Left lung (tissue), 4 donors: ENCODE measurements at regions not wholly inside any gene's neighbourhood (a gene's known extent, or its start where the extent isn't known, plus 50 kb on each side); places are given as distances from the start of the nearest gene placed in this dataset.

ENCODE experiments used
- ATAC-seq: fragments of 200-7000 bp; cut with Tn5 transposase; one replicate; pipeline ENCODE4 v1.9.1; 2020; ENCODE audit warnings: moderate library complexity
- DNase-seq, 4 donors: peaks; one replicate each; pipeline ENCODE4 v3.0.0-alpha.2; 2013 to 2020
- H3K27ac ChIP-seq, 2 donors: fragments of 200-600 bp; sonication (generic) in 1 of 2; one replicate each; pipeline versions ENCODE4 v1.5.0 to v1.8.0; 2020 to 2021
- H3K27me3 ChIP-seq, 2 donors: fragments of 200-600 bp; sonication (generic) in 1 of 2; one replicate each; pipeline versions ENCODE4 v1.5.0 to v1.8.0; 2020 to 2021
- H3K36me3 ChIP-seq, 2 donors: fragments of 200-600 bp; sonication (generic) in 1 of 2; one replicate each; pipeline versions ENCODE4 v1.5.0 to v1.8.0; 2020 to 2021
- H3K4me1 ChIP-seq, 2 donors: fragments of 200-600 bp; one replicate each; pipeline ENCODE4 v1.8.0; 2021
- H3K4me3 ChIP-seq, 2 donors: fragments of 200-600 bp; sonication (generic) in 1 of 2; one replicate each; pipeline versions ENCODE4 v1.5.0 to v1.8.0; 2020 to 2021; ENCODE audit warnings: mild to moderate bottlenecking in 1 of 2
- H3K9me3 ChIP-seq, 2 donors: fragments of 200-600 bp; sonication (generic) in 1 of 2; one replicate each; pipeline versions ENCODE4 v1.5.0 to v1.8.0; 2020 to 2021
- intact Hi-C, 2 donors: fragments of 100-400 bp; cut with DNase I; formaldehyde crosslinking; loops; one replicate each; pipeline versions ENCODE4 v1.11.2 to v1.14.2; 2022
- TF ChIP-seq, protein P1 (sequence below), 2 donors: fragments of 200-600 bp; sonication (generic) in 1 of 2; IDR thresholded peaks; one replicate each; pipeline versions ENCODE4 v1.5.0 to v1.8.0; 2021; ENCODE audit warnings: antibody characterized with exemption in 2 of 2
- donor health status: DM: no; HTN: yes; CAD: no.
- donor health status: DM: no; HTN: no; CAD: no.

DNA sequence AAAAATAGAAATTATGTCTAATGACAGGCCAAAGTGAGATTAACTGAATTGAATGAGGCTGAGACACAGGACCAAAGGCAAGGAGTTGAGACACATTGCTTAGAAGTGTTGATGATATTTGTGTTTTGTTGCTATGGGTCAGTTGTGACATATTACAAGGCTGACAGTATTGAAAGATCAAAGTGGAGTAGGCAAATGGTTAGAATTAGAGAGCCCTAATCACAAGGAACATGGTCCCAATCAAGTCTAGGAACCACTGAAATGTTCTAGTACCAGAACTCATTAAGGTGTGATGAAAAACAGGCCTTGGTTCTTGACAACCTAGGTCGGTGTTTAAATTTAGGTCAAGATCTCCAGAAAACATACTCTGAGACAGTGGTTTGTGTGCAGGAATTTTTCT is 896.3 kb upstream of the HS3ST1 start:
- DNase-seq (no peak), ATAC-seq (no peak)
- no peak overlapping the region for H3K4me3 ChIP-seq
- no peaks in the 10 kb centered on the region for H3K9me3 ChIP-seq
- no peaks in the 10 kb centered on the region for H3K27me3 ChIP-seq
- intact Hi-C loops: no loop called here
- no peak overlapping the region for H3K27ac ChIP-seq
- H3K4me1 ChIP-seq: no peaks in the 10 kb centered on the region
- no peaks in the 10 kb centered on the region for H3K36me3 ChIP-seq
- TF ChIP-seq, protein P1, sequence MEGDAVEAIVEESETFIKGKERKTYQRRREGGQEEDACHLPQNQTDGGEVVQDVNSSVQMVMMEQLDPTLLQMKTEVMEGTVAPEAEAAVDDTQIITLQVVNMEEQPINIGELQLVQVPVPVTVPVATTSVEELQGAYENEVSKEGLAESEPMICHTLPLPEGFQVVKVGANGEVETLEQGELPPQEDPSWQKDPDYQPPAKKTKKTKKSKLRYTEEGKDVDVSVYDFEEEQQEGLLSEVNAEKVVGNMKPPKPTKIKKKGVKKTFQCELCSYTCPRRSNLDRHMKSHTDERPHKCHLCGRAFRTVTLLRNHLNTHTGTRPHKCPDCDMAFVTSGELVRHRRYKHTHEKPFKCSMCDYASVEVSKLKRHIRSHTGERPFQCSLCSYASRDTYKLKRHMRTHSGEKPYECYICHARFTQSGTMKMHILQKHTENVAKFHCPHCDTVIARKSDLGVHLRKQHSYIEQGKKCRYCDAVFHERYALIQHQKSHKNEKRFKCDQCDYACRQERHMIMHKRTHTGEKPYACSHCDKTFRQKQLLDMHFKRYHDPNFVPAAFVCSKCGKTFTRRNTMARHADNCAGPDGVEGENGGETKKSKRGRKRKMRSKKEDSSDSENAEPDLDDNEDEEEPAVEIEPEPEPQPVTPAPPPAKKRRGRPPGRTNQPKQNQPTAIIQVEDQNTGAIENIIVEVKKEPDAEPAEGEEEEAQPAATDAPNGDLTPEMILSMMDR (IDR thresholded peaks at IDR 0.05): no peak

DNA sequence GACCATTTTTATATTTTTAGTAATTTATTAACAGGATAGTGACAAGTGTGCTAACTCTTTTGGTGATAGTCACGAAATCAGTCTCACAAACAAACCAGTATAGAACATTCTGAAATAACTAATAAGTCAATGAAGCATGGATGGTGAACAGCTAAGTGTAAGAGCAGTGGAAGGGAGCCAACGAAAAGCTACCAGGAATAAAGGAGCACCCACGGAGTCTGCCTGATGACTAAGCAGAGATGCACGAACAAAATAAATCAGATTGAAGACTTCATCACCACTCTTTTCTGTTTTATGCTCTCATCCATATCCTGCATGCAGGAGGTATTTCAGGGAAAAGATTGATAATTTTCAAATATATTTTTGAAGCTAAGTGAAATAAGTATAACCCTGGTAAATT is 891.1 kb upstream of the HS3ST1 start:
- intact Hi-C loops: no loop called here

DNA sequence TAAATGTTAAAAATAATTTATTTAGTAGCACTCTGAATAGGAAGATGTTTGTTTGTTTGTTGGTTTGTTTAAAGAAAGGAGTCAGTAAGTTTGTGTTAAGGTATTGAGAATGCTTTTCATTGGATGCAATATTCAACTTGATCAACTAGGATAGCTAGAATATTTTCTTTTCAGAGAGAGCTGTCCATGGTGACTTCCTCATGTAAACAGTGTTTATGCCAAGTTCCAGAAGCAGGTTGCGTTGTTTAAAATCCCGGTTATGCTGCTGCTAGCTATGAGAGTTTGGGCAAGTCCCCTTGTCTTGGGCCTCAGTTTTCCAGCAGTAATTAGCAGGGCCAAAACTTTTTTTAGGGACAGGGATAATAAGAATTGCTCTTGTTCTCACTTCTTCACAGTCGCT is 876.2 kb upstream of the HS3ST1 start:
- H3K27me3 ChIP-seq: no peaks in the 10 kb centered on the region
- H3K4me1 ChIP-seq: no peaks in the 10 kb centered on the region
- H3K4me3 ChIP-seq: no peak overlapping the region
- ATAC-seq (no peak), DNase-seq (peak in 1 of 4 donors; percentile 3)
- TF ChIP-seq, protein P1 (IDR thresholded peaks at IDR 0.05): no peak
- H3K27ac ChIP-seq: no peak overlapping the region
- H3K9me3 ChIP-seq: no peaks in the 10 kb centered on the region
- H3K36me3 ChIP-seq: no peaks in the 10 kb centered on the region
- intact Hi-C loops: no loop called here

More for the DNA sequence above, 891.1 kb upstream of the HS3ST1 start:
- DNase-seq (no peak), ATAC-seq (no peak)
- TF ChIP-seq, protein P1 (IDR thresholded peaks at IDR 0.05): no peak
- no peaks in the 10 kb centered on the region for H3K9me3 ChIP-seq
- H3K36me3 ChIP-seq: no peaks in the 10 kb centered on the region
- no peak overlapping the region for H3K4me3 ChIP-seq
- no peak overlapping the region for H3K27ac ChIP-seq
- H3K27me3 ChIP-seq: no peaks in the 10 kb centered on the region
- no peaks in the 10 kb centered on the region for H3K4me1 ChIP-seq

DNA sequence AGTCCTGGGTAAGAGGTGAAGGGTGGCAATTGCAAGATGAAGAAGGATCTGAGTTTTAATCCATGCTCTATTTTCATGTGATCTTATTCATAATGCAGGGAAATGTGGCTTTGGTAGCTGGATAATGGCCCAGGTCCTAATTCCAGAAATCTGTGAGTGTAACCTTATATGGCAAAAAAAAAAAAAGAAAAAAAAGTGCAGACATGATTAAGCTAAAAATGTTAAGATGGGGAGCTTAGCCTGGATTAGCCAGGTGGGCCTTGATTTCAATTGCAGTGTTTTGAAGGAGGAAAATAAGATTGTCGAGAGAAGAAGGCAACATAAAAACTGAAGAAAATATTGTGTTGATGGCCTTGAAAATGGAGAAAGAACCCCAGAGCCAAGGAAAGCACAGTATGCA is 867.7 kb upstream of the HS3ST1 start:
- DNase-seq (no peak), ATAC-seq (no peak)
- H3K27me3 ChIP-seq: no peaks in the 10 kb centered on the region

DNA sequence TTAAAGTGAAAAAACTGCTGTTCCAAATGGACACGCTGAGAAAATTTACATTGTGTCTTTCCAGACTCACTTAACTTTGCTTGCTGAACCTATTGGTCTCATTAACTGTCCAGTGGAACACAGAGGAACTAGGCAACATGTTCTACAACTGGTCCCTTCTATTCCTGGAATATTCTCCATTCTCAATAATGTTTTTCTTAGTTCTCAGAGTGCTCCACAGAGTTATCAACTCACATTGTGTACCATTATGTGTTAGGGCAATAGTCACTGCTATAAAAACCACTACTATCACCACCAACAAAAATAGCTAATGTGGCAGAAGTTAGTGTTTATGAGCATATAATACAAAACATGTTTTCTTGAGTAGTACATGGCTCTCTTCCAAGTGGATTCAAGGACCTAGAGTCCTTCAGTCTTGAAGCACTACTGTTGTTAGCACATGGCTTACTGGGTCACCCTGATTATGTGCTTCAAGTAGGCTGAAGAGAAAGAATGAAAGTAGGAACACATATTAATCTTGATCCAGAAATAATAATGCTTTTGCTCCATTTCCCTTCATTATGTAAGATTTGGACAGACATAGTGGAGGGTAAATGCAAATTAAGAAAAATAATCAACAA is 865.3 kb upstream of the HS3ST1 start:
- Histone ChIP-seq H3K4me3 (no peak overlapping the region), H3K4me1 (no peaks in the 10 kb centered on the region), H3K9me3 (peaks cover 0 to 16% of the 10 kb centered on the region in 2 donors), H3K36me3 (no peaks in the 10 kb centered on the region), H3K27me3 (no peaks in the 10 kb centered on the region), H3K27ac (no peak overlapping the region)
- peak in 1 of 4 donors; percentile 24 for DNase-seq
- TF ChIP-seq, protein P1 (IDR thresholded peaks at IDR 0.05): no peak
- intact Hi-C loops: no loop called here
- ATAC-seq: peak; percentile 68

More for the DNA sequence above, 867.7 kb upstream of the HS3ST1 start:
- Histone ChIP-seq H3K4me3 (no peak overlapping the region), H3K27ac (no peak overlapping the region), H3K9me3 (peaks cover 0 to 9% of the 10 kb centered on the region in 2 donors), H3K4me1 (no peaks in the 10 kb centered on the region), H3K36me3 (no peaks in the 10 kb centered on the region)
- intact Hi-C loops: no loop called here
- TF ChIP-seq, protein P1 (IDR thresholded peaks at IDR 0.05): no peak
